NCI-H2171 (cell line): ENCODE measurements at regions not wholly inside any gene's neighbourhood (a gene's known extent, or its start where the extent isn't known, plus 50 kb on each side); places are given as distances from the start of the nearest gene placed in this dataset.

Experiments used
- DNase-seq: peaks from one replicate; lab custom pipeline; 2025; lab: John Stamatoyannopoulos, UW

GRCh38 chr5:77844623-77845323 lies 68.6 kb upstream of the TBCA start:
- no peak for DNase-seq

DNA sequence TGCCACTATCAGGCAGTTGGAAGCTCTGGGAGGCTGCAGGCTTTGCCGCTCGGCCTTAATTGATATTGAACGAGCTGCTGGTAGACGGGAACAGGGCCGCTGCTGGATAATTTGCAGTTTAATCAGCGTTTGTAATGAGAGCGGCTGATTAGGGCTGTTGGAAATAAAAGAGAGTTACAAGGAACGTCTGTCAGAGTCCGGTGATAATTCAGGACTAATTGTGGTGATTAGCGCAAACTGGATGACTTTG lies 68.2 kb upstream of the TBCA start:
- DNase-seq = no peak

- no peak for DNase-seq
Observed at GRCh38 chr5:77843570-77844372, 67.6 kb upstream of the TBCA start.

DNA sequence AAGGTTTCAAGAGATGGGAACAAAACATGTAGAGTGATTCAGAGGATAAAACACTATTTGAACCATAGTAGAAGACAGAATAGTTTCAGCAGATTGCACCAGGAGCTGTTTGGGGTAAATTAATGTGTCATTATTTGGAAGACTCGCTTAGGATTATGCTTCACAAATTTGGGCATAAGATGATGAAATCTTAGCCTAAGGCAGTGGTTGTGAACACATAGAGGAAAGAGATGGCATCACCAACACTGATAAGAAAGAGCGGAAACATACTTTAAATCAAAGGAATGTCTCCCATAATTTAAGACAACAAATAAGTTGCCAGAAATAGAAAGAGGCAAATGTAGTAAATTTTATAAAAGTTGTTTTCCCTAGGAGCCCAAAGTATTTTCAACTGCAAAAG lies 66.1 kb upstream of the TBCA start:
- DNase-seq = no peak

DNA sequence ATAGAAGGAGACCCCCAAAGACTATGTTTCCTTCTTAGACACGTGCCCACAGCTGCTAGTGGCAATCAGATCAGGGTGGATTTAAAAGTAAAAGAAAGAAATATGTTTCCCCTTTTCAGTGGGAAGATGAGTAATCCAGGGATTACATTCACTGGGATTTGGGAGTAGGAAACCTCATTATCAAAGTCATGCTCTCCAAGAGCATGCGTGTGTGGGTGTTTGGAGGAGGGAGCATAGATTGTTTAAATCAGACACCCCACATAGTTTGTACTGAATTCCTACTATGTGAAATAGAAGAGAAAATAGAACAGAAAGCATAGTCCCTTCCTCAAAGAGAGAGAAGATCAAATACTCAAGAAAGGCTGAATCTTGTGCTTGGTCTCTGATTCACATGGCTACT lies 65.5 kb upstream of the TBCA start:
- DNase-seq = no peak

GRCh38 chr5:77840930-77841329 lies 64.8 kb upstream of the TBCA start:
- no peak for DNase-seq

- no peak for DNase-seq
Observed at GRCh38 chr5:77839691-77840090, 63.6 kb upstream of the TBCA start.

GRCh38 chr5:77832938-77833337 lies 56.8 kb upstream of the TBCA start:
- DNase-seq = no peak

DNA sequence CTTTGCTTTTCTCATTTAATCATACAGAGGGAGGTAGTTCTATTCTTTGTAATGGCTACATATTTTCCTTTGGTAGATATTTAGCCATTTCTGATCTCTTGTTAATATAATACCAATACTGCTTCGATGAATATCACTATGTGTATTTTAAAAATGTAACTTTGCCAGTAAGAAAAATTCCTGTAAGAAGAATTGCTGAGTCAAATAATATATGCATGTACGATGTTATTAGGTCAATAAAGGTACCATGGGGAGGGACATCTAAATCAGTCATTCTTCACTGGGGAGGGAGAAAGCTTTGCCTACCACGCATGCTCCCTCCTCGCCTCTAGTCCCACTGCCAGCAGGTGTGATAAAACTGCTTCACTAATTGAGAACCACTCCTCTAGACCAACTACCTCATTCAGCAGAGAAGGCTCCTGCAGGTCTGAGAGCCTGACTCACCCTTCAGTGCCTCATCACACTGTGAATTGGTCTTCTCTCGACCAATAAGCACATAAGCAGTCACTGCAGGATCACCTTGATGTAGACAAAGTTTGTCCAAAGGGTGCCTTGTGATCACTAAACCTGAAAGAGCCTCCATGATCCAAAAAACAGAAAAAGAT lies 56.1 kb upstream of the TBCA start:
- no peak for DNase-seq

DNA sequence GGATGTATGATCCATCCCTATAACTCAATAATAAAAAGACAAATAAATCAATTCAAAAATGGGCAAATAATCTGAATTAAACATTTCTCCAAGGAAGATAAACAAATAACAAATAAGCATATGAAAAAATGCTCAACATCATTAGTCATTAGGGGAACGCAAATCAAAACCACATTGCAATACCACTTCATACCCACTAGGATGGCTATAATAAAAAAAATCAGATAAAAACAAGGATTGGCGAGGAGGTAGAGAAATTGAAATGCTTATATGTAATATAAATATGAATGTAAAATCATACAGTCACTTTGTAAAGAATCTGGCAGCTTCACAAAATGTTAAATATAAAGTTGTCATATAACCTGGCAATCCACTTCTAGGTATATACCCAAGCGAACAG lies 52.3 kb upstream of the TBCA start:
- DNase-seq = no peak
